Ishikawa (cell line): ENCODE measurements at regions not wholly inside any gene's neighbourhood (a gene's known extent, or its start where the extent isn't known, plus 50 kb on each side); places are given as distances from the start of the nearest gene placed in this dataset.

Source experiments
- CEBPB ChIP-seq: IDR thresholded peaks from 2 replicates; pipeline ENCODE4 v1.6.1; 2012
- EP300 ChIP-seq: IDR thresholded peaks from 2 replicates; pipeline ENCODE4 v1.6.1; 2012; ENCODE audit warnings: borderline replicate concordance
- FOXM1 ChIP-seq: IDR thresholded peaks from 2 replicates; pipeline ENCODE4 v1.6.1; 2012; ENCODE audit warnings: low read depth, borderline replicate concordance
- RAD21 ChIP-seq: IDR thresholded peaks from 2 replicates; pipeline ENCODE4 v1.6.1; 2012; ENCODE audit warnings: low read depth
- TCF12 ChIP-seq: IDR thresholded peaks from 2 replicates; pipeline ENCODE4 v1.6.1; 2012; ENCODE audit warnings: low read depth
- YY1 ChIP-seq: IDR thresholded peaks from 2 replicates; pipeline ENCODE4 v1.6.1; 2012; ENCODE audit warnings: low read depth
- ZBTB7A ChIP-seq: IDR thresholded peaks from 2 replicates; pipeline ENCODE4 v1.6.1; 2012; ENCODE audit warnings: low read depth
- TF ChIP-seq, protein P1 (sequence below): IDR thresholded peaks from 2 replicates; pipeline ENCODE4 v1.6.1; 2012

DNA sequence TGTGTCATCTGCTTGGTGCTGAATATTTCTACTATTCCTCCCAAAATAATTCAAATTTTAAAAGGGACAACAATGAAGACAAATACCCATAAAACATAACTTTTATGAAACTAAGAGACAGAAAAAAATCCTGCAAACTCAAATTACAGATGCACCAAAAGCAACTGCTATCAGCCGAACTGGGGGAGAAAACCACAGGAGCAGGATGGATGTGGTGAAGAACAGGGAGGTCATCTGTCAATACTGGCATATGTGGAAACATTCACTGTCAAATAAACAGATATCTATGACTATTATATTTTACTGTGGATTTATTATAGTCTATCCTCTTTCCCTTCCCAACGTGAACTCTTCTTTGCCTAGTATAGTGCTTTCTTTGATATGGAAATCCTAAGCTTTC lies 53.3 kb upstream of the CPOX start:
- TF ChIP-seq ZBTB7A (no peak), TCF12 (no peak), RAD21 (no peak), FOXM1 (no peak), CEBPB (no peak), EP300 (no peak), YY1 (no peak)
- TF ChIP-seq, protein P1, sequence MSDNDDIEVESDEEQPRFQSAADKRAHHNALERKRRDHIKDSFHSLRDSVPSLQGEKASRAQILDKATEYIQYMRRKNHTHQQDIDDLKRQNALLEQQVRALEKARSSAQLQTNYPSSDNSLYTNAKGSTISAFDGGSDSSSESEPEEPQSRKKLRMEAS = no peak
